CD14-positive monocyte (primary cell): ENCODE measurements at regions not wholly inside any gene's neighbourhood (a gene's known extent, or its start where the extent isn't known, plus 50 kb on each side); places are given as distances from the start of the nearest gene placed in this dataset.

Experiments
- DNase-seq, 3 donors: peaks; one replicate each; pipeline ENCODE4 v3.0.0-alpha.2; 2011 to 2022
- H2AFZ ChIP-seq: 2 replicates; pipeline ENCODE4 v1.6.0; 2012; ENCODE audit warnings: mild to moderate bottlenecking, low read depth, low read length, inconsistent platforms; ENCODE audit not compliant: insufficient read depth, poor library complexity, severe bottlenecking
- H3K27ac ChIP-seq, 2 donors: 1 replicate in 1 of 2; 2 replicates in 1 of 2; pipeline ENCODE4 v1.5.1; 2012 to 2013; ENCODE audit warnings: low read length in 2 of 2, control low read depth in 1 of 2, inconsistent platforms in 1 of 2, low read depth in 1 of 2, mild to moderate bottlenecking in 1 of 2
- H3K27me3 ChIP-seq, 2 donors: one replicate each; pipeline versions ENCODE4 v1.6.0 to v1.6.1; 2011 to 2013; ENCODE audit warnings: low read length in 2 of 2; ENCODE audit not compliant: control insufficient read depth in 2 of 2, insufficient read depth in 2 of 2
- H3K36me3 ChIP-seq, 2 donors: replicated peaks in 1 of 2; 1 replicate in 1 of 2; 2 replicates in 1 of 2; pipeline versions ENCODE4 v1.5.1 to v1.6.1; 2012 to 2013; ENCODE audit warnings: low read length in 2 of 2, control low read depth in 1 of 2, inconsistent platforms in 1 of 2, mild to moderate bottlenecking in 1 of 2; ENCODE audit not compliant: insufficient read depth in 2 of 2, control insufficient read depth in 1 of 2
- H3K4me1 ChIP-seq, 2 donors: 1 replicate in 1 of 2; 2 replicates in 1 of 2; pipeline versions ENCODE4 v1.5.1 to v1.6.1; 2012 to 2013; ENCODE audit warnings: low read length in 2 of 2, control low read depth in 1 of 2, inconsistent platforms in 1 of 2, mild to moderate bottlenecking in 1 of 2, moderate library complexity in 1 of 2; ENCODE audit not compliant: insufficient read depth in 2 of 2, control insufficient read depth in 1 of 2
- H3K4me2 ChIP-seq: replicated peaks from 2 replicates; pipeline ENCODE3; 2012; ENCODE audit warnings: low read length, moderate library complexity, mild to moderate bottlenecking; ENCODE audit not compliant: poor library complexity, severe bottlenecking; ENCODE audit errors: extremely low read depth
- H3K4me3 ChIP-seq, 3 experiments: fragments of 200-600 bp in 1 of 3; sonication (generic) in 1 of 3; replicated peaks in 1 of 3; 1 replicate in 2 of 3; 2 replicates in 1 of 3; pipeline ENCODE4 v1.5.1; 2011 to 2013; ENCODE audit warnings: low read length in 3 of 3, mild to moderate bottlenecking in 3 of 3, control low read depth in 2 of 3, low read depth in 2 of 3, inconsistent platforms in 1 of 3, moderate library complexity in 1 of 3
- H3K79me2 ChIP-seq: 2 replicates; pipeline ENCODE4 v1.6.0; 2012; ENCODE audit warnings: mild to moderate bottlenecking, control low read depth, inconsistent platforms, low read length, moderate library complexity; ENCODE audit not compliant: insufficient read depth
- H3K9ac ChIP-seq: 2 replicates; pipeline ENCODE4 v1.6.0; 2017; ENCODE audit warnings: low read length, mild to moderate bottlenecking; ENCODE audit not compliant: insufficient read depth, poor library complexity, severe bottlenecking
- H3K9me3 ChIP-seq, 2 donors: replicated peaks in 1 of 2; 1 replicate in 1 of 2; 2 replicates in 1 of 2; pipeline versions ENCODE4 v1.5.1 to v1.6.1; 2012 to 2013; ENCODE audit warnings: low read length in 2 of 2, control low read depth in 1 of 2; ENCODE audit not compliant: control insufficient read depth in 1 of 2, insufficient read depth in 1 of 2
- H4K20me1 ChIP-seq: 2 replicates; pipeline ENCODE4 v1.6.0; 2012; ENCODE audit warnings: mild to moderate bottlenecking, low read length, control low read depth, moderate library complexity; ENCODE audit not compliant: insufficient read depth
- H3K27ac Mint-ChIP-seq, 7 donors: one replicate each; pipeline ENCODE4 v1.8.0; 2020; ENCODE audit warnings: mild to moderate bottlenecking in 7 of 7, mixed read lengths in 7 of 7, moderate library complexity in 6 of 7, inconsistent platforms in 2 of 7
- H3K27me3 Mint-ChIP-seq, 3 donors: one replicate each; pipeline ENCODE4 v1.8.0; 2021 to 2022; ENCODE audit warnings: low read depth in 3 of 3, mild to moderate bottlenecking in 3 of 3, mixed read lengths in 3 of 3, moderate library complexity in 3 of 3, inconsistent platforms in 1 of 3
- H3K36me3 Mint-ChIP-seq, 2 donors: one replicate each; pipeline ENCODE4 v1.8.0; 2020; ENCODE audit warnings: mixed read lengths in 2 of 2, inconsistent platforms in 1 of 2, mild to moderate bottlenecking in 1 of 2
- H3K4me1 Mint-ChIP-seq: one replicate; pipeline ENCODE4 v1.8.0; 2020; ENCODE audit warnings: mild to moderate bottlenecking, mixed read lengths
- H3K4me3 Mint-ChIP-seq, 2 donors: one replicate each; pipeline ENCODE4 v1.8.0; 2020; ENCODE audit warnings: mild to moderate bottlenecking in 2 of 2, mixed read lengths in 2 of 2, moderate library complexity in 1 of 2
- H3K9me3 Mint-ChIP-seq, 7 donors: one replicate each; pipeline ENCODE4 v1.8.0; 2020 to 2022; ENCODE audit warnings: mixed read lengths in 7 of 7, mild to moderate bottlenecking in 6 of 7, moderate library complexity in 6 of 7, inconsistent platforms in 2 of 7
- WGBS: methylation state at CpG from one replicate; pipeline ENCODE4 v1.1.5; 2013; ENCODE audit warnings: missing lambda C conversion rate; ENCODE audit not compliant: insufficient coverage; 5-methylcytosine and 5-hydroxymethylcytosine counted together
- intact Hi-C, 2 donors: fragments of 100-400 bp; cut with micrococcal nuclease; formaldehyde crosslinking; loops; one replicate each; pipeline versions ENCODE4 v1.15.0 to v1.15.1; 2023
- TF ChIP-seq, protein P1 (sequence below): fragments of 200-600 bp; IDR thresholded peaks from one replicate; pipeline ENCODE4 v1.8.0; 2022; ENCODE audit warnings: antibody characterized with exemption, mild to moderate bottlenecking

DNA sequence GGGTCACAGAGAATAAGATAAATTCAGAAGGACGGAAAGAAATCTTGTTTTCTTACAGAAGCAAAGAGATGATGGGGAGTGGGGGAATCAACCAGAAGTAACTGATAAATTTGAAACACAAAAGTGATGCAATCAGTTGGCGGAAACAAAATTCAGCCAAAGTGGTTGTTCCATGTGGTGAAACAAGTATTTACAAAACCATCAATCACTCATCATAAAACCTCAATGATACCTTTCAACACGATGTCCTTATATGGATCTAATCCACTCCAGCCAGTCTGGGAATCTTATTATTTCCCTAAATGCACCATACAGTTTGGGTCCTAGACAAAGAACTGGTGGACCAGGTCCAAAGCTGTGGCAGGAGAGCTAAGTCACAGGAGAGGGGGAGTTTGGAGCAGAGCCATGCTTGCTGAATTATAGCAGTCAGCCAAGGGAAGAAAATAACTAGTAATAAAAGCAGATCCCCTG, 303.8 kb upstream of the LRRC7 start:
- Histone ChIP-seq H3K27me3 (no peaks in the 10 kb centered on the region), H4K20me1 (no peaks in the 10 kb centered on the region), H3K4me2 (no peak overlapping the region), H3K4me3 (no peak overlapping the region), H3K27ac (no peak overlapping the region), H3K79me2 (no peaks in the 10 kb centered on the region), H3K36me3 (no peaks in the 10 kb centered on the region), H3K4me1 (no peaks in the 10 kb centered on the region), H2AFZ (no peak overlapping the region), H3K9me3 (no peaks in the 10 kb centered on the region), H3K9ac (no peak overlapping the region)
- Mint-ChIP-seq H3K36me3 (no peaks in the 10 kb centered on the region), H3K4me3 (no peak overlapping the region), H3K27ac (no peak overlapping the region), H3K4me1 (no peaks in the 10 kb centered on the region), H3K27me3 (no peaks in the 10 kb centered on the region), H3K9me3 (peaks cover 0 to 6% (median 0%) of the 10 kb centered on the region in 7 donors)
- intact Hi-C loops, result no loop called here
- WGBS, result no CpG with 5 or more reads among the region's 3 CpGs
- no peak for DNase-seq
- TF ChIP-seq, protein P1, sequence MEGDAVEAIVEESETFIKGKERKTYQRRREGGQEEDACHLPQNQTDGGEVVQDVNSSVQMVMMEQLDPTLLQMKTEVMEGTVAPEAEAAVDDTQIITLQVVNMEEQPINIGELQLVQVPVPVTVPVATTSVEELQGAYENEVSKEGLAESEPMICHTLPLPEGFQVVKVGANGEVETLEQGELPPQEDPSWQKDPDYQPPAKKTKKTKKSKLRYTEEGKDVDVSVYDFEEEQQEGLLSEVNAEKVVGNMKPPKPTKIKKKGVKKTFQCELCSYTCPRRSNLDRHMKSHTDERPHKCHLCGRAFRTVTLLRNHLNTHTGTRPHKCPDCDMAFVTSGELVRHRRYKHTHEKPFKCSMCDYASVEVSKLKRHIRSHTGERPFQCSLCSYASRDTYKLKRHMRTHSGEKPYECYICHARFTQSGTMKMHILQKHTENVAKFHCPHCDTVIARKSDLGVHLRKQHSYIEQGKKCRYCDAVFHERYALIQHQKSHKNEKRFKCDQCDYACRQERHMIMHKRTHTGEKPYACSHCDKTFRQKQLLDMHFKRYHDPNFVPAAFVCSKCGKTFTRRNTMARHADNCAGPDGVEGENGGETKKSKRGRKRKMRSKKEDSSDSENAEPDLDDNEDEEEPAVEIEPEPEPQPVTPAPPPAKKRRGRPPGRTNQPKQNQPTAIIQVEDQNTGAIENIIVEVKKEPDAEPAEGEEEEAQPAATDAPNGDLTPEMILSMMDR, result no peak

DNA sequence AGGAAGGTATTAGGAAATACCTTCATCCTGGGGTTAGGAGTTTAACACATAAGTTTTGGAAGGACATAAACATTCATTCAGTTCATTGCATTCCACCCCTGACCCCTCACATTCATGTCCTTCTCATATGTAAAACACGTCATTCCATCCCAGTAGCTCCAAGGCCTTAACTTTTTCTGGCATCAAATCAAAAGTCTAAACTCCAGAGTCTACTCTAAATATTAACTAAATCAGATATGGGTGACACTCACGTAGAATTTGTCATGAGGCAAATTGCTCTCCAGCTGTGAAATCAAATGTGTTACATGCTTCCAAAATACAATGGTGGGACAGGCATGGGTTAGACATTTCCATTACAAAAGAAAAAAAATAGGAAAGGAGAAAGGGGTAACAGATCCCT, 298.2 kb upstream of the LRRC7 start:
- H3K4me1 Mint-ChIP-seq, result no peaks in the 10 kb centered on the region
- H3K4me3 Mint-ChIP-seq, result no peak overlapping the region
- intact Hi-C loops, result no loop called here
- no peaks in the 10 kb centered on the region for H3K4me1 ChIP-seq
- H3K27ac ChIP-seq, result no peak overlapping the region
- H3K36me3 Mint-ChIP-seq, result no peaks in the 10 kb centered on the region
- no peak overlapping the region for H3K4me3 ChIP-seq
- H3K36me3 ChIP-seq, result no peaks in the 10 kb centered on the region
- WGBS, result no CpG with 5 or more reads among the region's 2 CpGs
- TF ChIP-seq, protein P1, result no peak
- H3K9me3 Mint-ChIP-seq, result peaks cover 0 to 4% (median 0%) of the 10 kb centered on the region in 7 donors
- H3K4me2 ChIP-seq, result no peak overlapping the region
- H3K27me3 Mint-ChIP-seq, result no peaks in the 10 kb centered on the region
- DNase-seq, result no peak
- H3K9me3 ChIP-seq, result no peaks in the 10 kb centered on the region
- H2AFZ ChIP-seq, result no peak overlapping the region
- H4K20me1 ChIP-seq, result no peaks in the 10 kb centered on the region
- H3K27me3 ChIP-seq, result no peaks in the 10 kb centered on the region
- H3K79me2 ChIP-seq, result no peaks in the 10 kb centered on the region
- no peak overlapping the region for H3K27ac Mint-ChIP-seq
- H3K9ac ChIP-seq, result no peak overlapping the region
